ENCODE measurements at regions not wholly inside any gene's neighbourhood (a gene's known extent, or its start where the extent isn't known, plus 50 kb on each side); places are given as distances from the start of the nearest gene placed in this dataset.

DNA sequence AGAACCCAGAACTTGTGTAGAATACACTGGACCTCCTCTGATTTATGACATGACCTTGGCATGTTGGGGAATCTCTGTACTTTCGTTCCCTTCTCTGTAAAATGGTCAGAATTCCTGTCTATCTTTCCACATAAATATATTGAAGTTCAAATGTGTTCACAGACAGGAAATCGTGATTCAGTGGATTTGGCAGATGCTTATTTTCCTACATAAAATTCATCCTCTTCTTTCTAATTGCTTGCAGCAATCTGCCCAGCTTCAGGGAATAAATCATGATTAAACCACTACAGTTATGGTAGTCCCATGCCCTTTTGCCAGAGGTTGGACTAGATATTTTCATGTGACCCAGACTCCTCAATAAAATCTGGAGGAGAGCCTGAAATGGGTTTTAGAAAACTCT, 52.1 kb upstream of the ARL15 start:
- no peak overlapping the region for H3K27ac Mint-ChIP-seq (ENCODE audit: unreplicated experiment)
- DNase-seq = no peak
- no peaks in the 10 kb centered on the region for H3K4me1 Mint-ChIP-seq (ENCODE audit: low read depth, unreplicated experiment)
- no peaks in the 10 kb centered on the region for H3K36me3 Mint-ChIP-seq (ENCODE audit: unreplicated experiment)
- H3K9me3 Mint-ChIP-seq (ENCODE audit: unreplicated experiment) = no peaks in the 10 kb centered on the region
- H3K4me3 Mint-ChIP-seq (ENCODE audit: unreplicated experiment) = no peak overlapping the region
- TF ChIP-seq, protein P1, sequence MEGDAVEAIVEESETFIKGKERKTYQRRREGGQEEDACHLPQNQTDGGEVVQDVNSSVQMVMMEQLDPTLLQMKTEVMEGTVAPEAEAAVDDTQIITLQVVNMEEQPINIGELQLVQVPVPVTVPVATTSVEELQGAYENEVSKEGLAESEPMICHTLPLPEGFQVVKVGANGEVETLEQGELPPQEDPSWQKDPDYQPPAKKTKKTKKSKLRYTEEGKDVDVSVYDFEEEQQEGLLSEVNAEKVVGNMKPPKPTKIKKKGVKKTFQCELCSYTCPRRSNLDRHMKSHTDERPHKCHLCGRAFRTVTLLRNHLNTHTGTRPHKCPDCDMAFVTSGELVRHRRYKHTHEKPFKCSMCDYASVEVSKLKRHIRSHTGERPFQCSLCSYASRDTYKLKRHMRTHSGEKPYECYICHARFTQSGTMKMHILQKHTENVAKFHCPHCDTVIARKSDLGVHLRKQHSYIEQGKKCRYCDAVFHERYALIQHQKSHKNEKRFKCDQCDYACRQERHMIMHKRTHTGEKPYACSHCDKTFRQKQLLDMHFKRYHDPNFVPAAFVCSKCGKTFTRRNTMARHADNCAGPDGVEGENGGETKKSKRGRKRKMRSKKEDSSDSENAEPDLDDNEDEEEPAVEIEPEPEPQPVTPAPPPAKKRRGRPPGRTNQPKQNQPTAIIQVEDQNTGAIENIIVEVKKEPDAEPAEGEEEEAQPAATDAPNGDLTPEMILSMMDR (IDR thresholded peaks at IDR 0.05; ENCODE audit: partially characterized antibody, unreplicated experiment) = no peak
- H3K27me3 Mint-ChIP-seq (ENCODE audit: unreplicated experiment) = no peaks in the 10 kb centered on the region

DNA sequence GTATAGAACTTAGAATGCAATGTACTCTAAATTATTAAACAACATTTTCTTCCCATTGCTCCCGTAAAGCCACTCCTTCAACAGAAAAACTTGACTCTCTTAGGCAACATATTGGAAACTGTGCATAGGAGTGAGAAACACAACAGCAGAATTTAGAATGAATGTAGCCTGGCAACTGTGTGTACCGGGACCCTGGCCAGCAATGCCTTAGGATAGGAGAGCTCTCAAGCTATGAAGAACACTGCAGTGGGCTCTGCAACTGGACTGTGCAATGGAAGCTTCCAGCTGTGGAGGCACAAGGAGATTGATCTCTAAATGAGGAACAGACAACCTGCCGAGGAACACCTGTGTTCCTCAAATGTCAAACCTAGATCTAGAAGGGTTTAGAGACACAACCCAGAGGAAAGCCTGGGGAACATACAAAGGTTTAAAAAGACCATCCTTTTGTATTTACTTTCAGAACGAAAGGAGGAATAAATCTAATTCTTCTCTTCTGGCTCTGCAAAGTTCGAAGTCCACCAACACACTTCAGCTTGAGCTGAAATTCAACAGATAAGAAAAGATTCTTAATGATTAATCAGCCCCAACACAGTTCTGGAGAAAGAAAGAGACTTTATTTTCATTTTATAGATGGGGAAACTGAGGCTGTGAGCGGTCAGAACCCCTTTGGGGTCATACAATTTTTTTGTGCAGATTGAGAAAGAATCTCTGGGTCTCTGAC, 51.5 kb upstream of the ARL15 start:
- TF ChIP-seq, protein P1 (IDR thresholded peaks at IDR 0.05; ENCODE audit: partially characterized antibody, unreplicated experiment) = no peak
- no peaks in the 10 kb centered on the region for H3K27me3 Mint-ChIP-seq (ENCODE audit: unreplicated experiment)
- no peaks in the 10 kb centered on the region for H3K4me1 Mint-ChIP-seq (ENCODE audit: low read depth, unreplicated experiment)
- no peaks in the 10 kb centered on the region for H3K36me3 Mint-ChIP-seq (ENCODE audit: unreplicated experiment)
- H3K27ac Mint-ChIP-seq (ENCODE audit: unreplicated experiment) = no peak overlapping the region
- H3K4me3 Mint-ChIP-seq (ENCODE audit: unreplicated experiment) = no peak overlapping the region
- no peaks in the 10 kb centered on the region for H3K9me3 Mint-ChIP-seq (ENCODE audit: unreplicated experiment)
- DNase-seq = no peak

DNA sequence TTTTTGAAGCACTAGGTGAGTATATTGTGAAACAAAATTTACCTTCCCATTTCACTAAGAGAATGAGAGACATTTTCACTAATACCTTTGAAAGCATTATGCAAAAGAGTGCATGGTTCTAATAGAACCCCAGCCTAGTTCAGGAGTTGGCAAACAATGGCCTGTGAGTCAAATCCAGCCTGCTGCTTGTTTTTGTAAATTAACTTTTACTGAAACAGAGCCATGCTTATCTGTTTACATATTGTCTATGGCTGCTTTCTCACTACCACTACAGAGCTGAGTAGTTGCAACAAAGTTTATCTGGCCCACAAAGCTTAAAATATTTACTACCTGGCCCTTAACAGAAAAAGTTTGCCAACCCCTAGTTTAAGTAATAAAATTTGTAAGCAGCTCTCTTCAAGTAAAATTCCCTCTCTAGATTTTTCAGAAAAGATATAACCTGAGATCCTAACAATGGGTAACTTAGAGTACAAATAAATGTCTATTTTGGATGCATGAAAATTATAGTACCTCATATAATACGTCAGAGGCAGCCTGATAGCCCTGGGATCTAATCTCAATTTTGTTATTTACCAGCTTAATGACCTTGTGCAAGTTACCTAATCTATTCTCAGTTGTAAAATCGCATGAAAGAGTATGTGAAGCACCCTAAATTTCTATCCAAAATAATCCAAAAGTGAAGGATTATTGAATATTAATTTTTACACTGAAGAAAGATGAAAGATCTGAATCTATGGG, 50.7 kb upstream of the ARL15 start:
- Mint-ChIP-seq H3K4me1 (ENCODE audit: low read depth, unreplicated experiment) (no peaks in the 10 kb centered on the region), H3K27ac (ENCODE audit: unreplicated experiment) (no peak overlapping the region), H3K4me3 (ENCODE audit: unreplicated experiment) (no peak overlapping the region), H3K27me3 (ENCODE audit: unreplicated experiment) (no peaks in the 10 kb centered on the region), H3K36me3 (ENCODE audit: unreplicated experiment) (no peaks in the 10 kb centered on the region), H3K9me3 (ENCODE audit: unreplicated experiment) (no peaks in the 10 kb centered on the region)
- TF ChIP-seq, protein P1 (IDR thresholded peaks at IDR 0.05; ENCODE audit: partially characterized antibody, unreplicated experiment) = no peak
- no peak for DNase-seq
